GM12872 (cell line): ENCODE measurements at regions not wholly inside any gene's neighbourhood (a gene's known extent, or its start where the extent isn't known, plus 50 kb on each side); places are given as distances from the start of the nearest gene placed in this dataset.

Experiments used
- CTCF ChIP-seq: IDR thresholded peaks from 3 replicates; pipeline ENCODE4 v1.5.1; 2011; ENCODE audit warnings: low read depth, mild to moderate bottlenecking, low read length, moderate library complexity; ENCODE audit not compliant: insufficient read depth

- no peak for TF ChIP-seq CTCF
These were observed 114.0 kb downstream of the SPANXN4 start for GRCh38 chrX:143139681-143140080.

- TF ChIP-seq CTCF = no peak
These were observed 95.7 kb downstream of the SPANXN4 start for GRCh38 chrX:143121477-143121876.

- no peak for TF ChIP-seq CTCF
These were observed 89.7 kb downstream of the SPANXN4 start for GRCh38 chrX:143115466-143115865.

GRCh38 chrX:143095816-143096215, 70.1 kb downstream of the SPANXN4 start:
- TF ChIP-seq CTCF = no peak

- TF ChIP-seq CTCF = no peak
These were observed 69.6 kb downstream of the SPANXN4 start for GRCh38 chrX:143095321-143095720.

- TF ChIP-seq CTCF = no peak
These were observed 68.8 kb downstream of the SPANXN4 start for GRCh38 chrX:143094417-143095023.
